Activated CD4-positive, CD25-positive, alpha-beta regulatory T cell (primary cell): ENCODE measurements at regions not wholly inside any gene's neighbourhood (a gene's known extent, or its start where the extent isn't known, plus 50 kb on each side); places are given as distances from the start of the nearest gene placed in this dataset.

Experiments
- DNase-seq, 4 experiments: peaks; one replicate each; lab custom pipeline; 2025; lab: John Stamatoyannopoulos, UW

DNA sequence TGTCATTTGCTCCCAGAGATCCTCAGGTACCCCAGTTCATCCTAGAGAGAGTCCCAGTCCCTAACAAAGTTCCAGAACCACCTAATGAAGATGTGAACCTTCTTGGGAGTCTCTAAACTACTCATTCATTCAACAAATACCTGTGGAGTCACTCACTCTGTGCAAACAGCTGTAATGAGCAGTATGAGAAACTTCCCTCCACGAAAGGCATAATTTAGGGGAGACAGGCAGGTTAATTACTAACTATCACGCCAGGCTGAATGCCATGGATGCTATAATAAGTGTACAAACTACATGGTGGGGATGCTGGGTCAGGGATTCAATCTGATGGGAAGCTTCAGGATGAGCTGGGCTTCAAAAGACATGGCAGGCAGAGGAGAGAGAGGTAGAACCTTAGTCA lies 70.1 kb upstream of the AFDN start:
- no peak for DNase-seq

DNA sequence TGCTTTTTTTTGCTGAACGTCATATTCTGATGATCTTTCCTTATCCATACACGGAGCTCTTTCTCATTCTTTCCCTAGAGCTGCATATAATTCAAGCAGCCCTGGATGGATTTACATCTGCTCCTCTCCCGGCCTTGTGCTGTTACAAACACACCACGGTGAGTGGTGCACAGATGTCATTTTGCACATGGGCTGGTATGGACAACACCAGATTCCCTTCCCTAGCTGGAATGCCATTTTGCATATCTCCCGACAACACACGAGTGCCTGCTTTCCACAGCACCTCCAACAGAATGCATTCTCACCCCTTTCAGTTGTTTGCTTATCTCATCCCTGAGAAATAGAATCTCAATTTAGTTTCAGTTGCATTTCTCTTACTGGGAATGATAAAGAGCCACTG lies 69.5 kb upstream of the AFDN start:
- no peak for DNase-seq

DNA sequence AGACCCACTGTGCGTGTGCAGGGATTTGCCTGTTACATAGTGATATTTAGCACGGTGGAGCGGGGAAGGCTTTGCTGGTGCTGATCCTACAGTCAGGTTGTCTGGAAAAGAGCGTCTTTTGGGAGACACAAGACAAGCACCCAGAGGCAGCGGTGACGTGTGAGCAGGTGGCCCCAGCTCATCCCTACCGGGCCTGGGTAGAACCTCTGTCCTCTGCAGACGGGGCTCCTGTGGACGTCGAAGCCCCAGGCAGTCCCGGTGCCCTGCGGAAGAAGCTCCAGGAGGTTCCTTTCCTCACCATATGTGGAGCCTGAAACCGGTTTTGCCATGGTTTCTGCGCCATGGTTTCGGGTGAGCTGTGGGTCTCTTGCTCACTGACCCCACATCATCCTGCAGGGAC lies 68.9 kb upstream of the AFDN start:
- DNase-seq = no peak

DNA sequence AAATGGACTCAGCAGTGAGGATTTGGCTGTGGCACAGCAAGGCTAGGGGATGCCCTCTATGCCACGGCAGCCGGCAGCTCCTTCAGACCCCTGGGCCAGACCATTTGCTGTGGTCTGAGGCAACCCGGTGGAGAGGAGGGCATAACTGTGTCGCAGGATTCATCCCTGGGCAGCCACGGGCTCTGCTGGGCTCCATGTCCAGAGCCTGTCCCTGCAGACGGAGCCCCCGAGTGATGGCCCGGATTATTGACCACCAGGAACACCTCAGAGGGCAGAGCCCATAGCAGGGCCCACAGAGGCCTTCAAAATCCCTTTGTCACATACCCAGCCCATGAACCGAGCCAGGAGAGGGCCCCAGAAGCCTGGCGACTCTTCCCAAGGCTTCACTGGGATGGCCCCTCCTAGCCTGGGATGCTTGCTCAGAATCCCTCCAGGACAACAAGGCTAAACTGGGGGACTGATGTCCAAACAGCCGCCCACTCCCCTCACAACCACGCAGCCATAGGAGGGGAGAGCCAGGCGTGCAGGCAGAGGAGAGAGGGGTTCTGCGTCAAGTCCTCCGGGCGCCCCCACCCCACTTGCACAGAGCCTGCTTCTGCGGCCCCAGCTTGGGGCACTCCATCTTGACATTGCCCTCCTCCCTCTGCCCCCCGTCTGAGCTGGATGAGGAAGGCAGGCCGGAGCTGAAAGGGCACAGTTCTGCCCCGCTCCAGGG lies 68.2 kb upstream of the AFDN start:
- no peak for DNase-seq

DNA sequence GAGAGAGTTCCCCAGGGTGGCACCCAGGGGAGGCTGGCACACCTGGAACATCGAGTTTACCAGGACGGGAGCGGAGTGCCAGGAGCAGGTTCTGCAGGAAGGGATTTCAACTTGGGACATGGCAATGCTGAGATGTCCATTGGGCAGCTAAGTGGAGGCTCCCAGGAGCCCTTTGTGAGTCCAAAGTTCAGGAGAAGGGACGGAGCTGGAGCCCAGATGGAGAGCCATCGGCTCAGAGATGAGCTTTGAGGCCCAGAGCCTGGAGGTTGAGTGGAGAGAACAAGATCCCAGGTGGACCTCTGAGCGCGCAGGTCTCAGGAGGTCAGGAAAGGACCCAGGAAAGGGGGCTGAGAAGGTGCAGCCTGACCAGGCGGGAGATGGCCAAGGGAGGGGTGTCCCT lies 67.5 kb upstream of the AFDN start:
- no peak for DNase-seq

DNA sequence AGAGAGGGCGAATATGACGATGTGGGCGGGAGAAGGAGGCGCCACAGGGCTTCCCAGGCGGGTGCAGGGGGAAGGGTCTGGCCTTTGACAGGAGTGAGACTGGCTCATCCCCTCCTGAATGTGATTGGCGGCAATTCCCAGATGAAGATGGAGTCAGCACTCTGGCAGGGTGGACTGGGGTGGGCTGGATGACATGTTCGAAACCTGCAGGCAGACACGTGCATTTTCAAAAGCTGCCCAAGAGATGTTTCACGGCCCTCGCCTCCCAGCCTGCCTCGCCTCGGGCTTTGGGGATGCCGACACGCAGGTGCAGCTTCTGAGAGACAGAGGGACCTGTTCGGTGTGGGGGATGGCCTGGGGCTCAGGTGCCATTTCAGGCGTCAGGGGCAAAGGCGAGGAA lies 66.8 kb upstream of the AFDN start:
- DNase-seq = no peak

DNA sequence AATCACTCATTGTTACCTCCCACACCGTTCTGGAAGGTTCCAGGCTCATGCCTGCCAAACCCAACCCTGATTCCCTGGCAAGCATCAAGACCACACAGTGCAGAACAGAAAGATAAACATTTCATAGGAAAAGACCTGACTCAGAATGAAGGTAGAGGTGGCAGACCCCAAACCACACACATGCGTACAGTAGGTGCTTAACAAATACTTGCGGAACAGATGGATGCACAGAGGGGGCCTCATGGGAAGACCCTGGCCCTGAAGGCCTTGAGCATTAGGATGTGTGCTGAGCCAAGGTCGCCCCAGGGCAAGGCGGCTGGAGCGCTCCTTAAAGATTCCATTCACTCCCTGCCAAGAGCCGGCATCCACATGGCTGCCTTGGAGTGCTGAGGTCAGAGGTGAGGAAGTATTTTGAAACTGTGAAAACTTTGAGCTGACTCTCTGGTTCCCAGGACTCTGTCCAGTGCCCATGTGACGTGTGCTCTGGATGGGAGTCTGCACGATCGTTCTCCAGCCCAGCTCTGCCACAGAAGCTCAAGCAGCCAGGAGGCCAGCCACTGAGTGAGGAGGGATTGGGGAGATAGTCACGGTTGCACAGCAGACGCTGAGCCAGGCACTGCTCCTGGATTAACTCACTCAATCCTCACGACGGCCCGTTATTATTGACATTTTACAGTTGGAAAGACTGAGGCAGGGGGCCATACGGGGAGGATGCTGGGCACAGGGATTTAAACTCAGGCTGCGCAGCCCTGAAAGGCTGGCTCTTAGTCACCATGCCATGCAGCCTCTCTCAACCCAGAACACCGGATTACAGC lies 65.5 kb upstream of the AFDN start:
- no peak for DNase-seq

DNA sequence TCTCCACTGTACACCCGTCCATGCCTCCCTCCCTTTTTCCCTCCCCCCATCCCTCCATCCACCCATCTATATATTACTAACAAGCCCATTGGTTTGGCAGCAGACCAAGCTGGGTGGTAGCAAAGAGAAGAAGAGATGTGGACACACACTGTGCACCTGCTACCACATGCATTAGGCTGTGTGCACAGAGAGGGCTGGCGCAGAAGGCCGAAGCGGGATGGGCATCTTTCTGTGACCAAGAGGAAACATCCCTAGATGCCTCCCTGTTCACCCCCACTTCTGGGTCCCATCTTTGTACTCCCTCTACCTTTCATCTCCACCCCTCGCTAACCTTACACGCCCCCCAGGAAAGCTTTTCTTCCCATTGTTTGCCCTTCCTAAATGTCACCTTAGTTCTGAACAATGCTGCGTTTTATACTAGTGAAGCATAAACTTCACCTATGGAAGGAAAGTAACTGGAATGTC lies 64.9 kb upstream of the AFDN start:
- no peak for DNase-seq

DNA sequence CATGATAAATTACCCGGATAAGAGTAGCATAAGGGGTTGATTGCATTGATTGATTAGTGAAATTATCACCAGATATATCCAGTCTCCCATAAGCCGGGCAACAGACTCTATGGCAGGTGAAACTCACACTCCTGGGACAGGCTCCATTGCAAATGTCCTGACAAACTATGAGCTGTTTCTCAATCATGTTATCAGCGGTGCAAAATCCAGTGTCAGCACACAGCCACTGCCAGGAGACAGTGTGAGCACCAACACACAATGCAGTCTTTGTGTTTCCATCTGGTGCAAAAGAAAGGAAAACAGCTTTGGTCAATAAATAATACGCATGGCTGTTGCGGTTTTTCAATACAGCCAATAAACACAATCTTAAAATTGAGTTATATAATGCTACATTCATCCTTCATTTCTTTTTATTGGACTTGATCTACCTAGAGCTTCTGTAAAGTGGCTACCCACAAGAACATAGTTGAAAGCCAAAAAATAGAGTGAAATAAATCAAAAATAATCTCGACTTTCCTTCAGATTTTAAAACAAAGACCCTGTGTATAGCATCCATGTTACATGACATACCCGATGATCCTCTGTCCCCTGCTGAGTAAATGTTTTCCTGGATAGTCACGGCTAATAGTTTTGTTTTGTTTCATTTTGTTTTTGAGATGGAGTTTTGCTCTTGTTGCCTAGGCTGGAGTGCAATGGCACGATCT lies 64.3 kb upstream of the AFDN start:
- DNase-seq = no peak

DNA sequence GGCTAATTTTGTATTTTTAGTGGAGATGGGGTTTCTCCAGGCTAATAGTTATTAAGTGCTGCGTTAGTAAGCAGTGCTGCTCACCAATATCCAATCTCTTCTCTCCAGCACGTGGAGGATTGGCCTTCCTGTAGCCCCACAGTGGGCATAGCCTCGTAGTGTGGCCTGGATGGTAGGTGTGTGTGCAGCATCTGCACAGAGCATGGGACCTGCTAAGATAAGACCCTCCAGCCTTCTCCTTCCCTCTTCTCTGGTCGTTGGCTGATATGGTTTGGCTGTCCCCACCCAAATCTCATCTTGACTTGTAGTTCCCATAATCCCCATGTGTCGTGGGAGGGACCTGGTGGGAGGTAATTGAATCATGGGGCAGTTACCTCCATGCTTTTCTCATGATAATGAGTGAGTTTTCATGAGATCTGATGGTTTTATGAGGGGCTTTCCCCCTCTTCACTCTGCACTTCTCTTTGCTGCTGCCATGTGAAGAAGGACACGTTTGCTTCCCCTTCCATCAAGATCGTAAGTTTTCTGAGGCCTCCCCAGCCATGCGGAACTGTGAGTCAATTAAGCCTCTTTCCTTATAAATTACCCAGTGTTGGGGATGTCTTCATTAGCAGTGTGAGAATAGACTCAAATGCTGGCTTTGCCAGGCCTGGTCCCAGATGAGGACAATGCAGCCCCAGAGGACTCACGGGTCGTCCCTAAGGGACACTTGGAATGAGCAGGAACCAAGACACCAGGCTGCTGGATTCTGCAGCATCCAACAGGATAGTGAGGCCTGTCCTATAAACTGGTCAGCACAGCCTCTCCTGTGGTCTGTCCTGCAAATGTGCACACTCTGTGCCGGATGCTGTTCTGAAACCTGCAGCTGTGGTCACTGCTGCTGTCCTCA lies 63.4 kb upstream of the AFDN start:
- DNase-seq = no peak

DNA sequence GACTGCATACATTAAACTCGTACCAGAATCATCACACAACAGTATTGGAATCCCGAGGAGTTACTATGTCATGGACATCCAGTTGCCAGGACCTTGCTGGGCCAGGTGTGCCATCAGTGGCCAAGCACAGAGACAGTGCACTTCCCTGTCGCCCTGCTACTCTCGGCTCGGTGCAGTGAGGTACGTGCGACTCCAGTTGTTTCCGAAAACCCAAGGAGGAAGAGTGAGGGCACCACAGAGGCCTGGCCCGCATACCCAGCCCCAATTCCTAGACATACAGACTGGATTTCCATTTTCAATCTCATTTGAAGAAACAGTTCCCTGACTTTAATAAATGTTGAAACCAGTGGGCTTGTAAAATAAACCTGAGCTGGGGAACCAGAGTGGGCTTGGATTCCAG lies 62.5 kb upstream of the AFDN start:
- DNase-seq = no peak

DNA sequence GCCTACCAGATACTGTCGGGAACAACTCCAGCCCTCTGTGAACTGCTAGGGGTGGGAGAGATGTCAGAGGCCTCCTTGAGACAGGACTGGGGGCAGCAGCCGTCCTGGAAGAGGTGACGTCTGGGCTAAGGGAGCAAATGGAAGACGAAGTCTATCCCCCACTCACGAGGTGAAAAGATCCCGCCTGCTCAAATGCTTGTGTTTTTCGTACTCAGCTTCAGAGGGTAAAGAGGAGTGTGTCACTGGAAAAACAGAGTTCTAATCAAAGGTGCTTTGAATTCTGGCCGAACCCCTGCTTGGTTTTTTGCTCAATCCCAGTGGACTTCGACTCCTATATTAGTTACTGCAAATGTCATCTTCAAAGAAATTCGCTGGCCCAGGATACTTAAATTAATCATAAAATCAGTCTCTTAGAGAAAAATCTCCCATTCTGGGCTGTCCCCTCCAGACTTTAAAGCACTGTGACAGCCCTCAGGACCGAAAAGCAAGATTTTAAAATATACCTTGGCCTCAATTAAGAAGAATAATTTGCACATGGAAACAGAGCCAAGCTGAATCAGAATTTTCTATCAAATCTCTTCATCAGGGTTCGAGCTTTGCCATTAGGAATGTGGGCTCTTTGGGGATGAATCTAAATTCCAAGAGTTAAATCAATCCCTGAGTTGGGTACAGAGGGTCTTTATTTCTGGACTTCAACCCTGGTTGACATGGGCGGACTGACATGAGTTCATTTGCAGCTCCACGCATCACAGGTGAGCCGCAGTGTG lies 61.8 kb upstream of the AFDN start:
- DNase-seq = no peak

DNA sequence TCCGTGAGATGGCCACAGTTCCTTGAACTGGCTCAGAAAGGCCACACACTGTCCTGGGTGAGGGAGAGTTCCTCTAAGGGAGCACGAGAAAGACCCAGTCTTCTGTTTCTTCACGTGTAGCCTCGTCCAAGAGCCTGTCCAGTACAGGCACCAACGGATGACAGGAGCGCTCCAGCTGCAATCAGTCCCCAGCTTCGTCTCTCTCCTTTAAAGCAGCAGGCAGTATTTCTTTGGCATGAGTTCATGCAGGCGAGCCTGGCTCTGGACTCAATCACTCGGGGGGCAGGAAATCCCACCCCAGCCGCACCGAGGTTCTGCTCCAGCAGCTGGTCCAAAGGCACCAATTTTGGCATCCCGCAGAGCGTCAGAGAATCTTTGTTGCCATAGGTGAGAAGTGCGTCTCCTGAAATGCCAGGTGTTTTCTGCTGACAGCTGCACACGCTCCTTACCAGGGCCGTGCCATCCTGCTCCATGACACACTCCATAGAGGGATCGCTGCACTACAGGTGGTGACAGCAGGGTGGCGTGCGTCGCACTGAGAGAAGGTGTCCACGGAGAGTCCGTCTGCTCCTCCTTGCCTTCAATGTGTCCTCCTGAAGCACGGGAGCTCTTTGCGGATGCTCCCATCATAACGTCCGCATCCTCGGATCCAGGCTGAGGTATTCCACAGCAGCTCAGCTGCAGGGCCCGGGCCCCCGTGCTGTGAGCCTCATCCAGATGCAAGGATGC lies 59.6 kb upstream of the AFDN start:
- DNase-seq = no peak

DNA sequence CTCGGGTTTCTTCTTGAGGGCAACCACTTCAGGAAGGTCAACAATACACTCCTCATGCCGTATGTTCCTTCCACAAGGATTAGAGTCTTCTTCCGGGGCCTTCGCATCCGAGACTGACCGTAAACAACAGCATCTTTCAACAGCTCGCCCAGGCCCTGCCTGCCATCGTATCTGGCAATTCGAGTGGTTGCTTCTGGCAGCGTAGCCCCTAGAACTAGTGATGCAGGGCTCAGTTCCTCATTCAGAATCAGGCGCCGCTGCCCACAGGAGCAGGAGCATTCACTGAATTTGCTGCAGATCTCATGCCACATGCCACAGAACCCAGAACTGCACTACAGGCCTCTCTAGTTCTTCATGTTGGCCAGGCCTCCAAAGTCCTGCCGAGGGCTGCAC lies 59.0 kb upstream of the AFDN start:
- no peak for DNase-seq

DNA sequence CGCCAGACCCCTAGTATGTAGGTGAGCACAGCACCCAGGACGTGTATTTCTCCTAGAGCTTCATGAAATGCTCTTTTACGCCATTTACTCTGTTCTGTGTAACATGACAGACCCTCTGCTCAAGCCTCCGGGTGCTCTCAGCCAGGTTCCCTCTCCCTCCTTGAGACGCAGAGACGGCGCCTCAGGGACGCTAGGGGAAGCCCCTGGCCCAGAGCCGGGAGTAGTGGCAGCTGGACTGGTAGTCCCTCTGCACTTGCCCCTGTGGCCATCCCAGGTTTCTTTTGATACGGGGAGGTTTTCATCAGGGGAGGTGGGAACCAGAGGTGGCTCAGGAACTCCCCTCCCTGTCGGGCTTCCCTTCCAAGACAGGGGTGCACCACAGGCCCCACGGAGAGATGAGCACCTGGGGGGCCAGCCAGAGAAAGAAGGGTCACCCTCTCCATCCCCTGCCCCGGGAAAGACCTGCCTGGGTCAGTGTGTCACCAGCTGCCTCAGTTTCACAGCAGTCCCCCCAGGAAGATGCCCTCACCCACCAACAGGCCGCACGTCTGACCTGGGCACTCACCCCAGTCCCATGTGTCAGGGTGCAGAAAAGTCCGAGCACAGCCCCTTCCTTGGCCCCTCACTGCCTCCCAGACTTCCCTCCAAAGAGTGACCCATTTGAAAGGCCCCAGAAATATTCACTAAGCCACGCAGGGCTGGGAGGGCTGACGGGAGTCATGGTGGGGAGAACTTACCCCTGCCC lies 58.1 kb upstream of the AFDN start:
- DNase-seq = no peak

DNA sequence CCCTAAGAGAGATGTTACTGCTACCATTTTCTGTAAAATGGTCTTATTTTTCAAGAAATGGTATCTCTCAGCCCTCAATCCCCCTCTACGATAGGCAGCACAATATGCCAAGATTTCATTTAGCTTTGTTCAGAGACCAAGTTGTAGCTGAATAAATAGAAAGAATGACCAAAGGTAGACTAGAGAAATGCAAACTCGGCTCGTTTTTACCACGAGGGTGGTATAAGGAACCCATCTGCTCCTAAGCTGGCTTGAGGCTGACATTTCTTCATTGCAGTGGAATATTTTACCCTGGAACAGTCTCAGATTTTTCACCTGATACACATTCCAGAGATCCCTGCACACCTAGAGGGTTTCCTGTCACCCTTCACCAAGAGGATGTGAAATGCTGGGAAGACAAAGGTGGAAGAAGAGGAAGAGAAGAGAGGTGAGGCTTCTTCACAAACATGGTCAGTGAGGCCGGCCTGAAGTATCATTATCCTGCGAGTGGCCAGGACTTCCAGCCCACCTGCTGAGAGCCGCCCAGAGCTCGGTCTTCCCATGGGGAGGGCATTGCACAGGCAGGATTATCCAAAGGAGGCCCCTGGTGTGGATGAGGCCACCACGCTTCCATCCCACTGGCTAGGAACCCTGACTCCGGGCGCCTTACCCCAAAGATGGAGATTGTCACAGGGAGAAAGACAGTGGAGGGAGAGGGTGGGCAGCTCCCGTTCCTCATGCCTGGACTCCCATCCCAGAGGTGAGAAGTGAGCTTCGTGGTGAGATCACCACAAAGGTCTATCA lies 57.1 kb upstream of the AFDN start:
- no peak for DNase-seq

DNA sequence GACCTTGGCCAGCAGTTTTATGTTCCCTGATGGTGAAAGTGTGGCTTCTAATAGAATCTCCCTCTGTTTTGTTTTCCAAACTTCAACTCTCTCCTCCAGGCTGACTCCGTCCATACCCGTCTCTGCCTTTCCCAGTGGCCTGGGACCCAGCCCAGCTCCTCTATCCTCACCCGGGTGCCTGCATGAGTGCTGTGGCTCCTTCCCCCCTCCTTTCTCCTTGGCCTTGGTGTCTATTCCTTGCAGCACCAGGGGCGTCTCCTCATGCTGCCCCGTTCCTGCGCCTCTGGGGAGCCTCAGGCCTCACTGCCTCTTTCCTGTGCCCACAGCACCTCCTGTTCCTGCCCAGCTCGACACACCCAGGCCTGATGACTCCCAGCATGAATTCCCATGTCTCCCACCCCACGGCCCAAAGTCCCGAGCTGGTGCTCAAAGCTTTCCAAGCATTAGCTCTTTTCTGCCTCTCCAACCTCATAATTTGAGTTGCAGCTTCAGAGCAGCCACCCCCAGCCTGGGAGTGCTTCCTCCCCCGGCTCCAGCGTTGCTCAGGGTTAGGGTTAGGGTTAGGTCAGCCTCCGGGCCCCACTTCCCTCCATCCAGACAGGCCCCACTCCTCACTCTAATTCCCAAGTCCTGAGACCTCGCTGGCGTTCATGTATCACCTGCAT lies 56.3 kb upstream of the AFDN start:
- DNase-seq = no peak

DNA sequence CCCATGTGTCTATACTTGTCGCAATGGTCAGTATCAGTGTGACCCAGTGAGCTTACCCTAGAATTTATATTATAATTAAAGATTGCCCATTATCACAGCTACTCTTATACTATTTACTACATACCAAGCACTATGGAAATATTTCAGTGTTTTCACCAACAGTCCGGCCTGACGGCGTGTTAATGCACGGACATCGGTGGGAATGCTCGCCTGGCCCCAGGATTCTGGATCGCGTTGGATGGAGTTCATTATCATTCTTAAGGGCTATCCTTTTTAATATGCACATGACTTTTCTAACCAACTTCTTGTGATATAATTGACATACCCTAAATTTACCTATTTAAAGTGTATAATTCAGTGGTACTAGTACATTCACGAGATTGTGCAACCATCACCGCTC lies 51.8 kb upstream of the AFDN start:
- DNase-seq = no peak
